Keratinocyte (primary cell): ENCODE measurements at regions not wholly inside any gene's neighbourhood (a gene's known extent, or its start where the extent isn't known, plus 50 kb on each side); places are given as distances from the start of the nearest gene placed in this dataset.

Source experiments
- DNase-seq: peaks from one replicate; pipeline ENCODE4 v3.0.0-alpha.2; 2011; ENCODE audit warnings: low read depth, missing footprints, low spot score
- FAIRE-seq: peaks from 2 replicates; lab custom pipeline; 2011; peaks lifted over from hg19 to GRCh38; lab: Jason Lieb, UNC
- H2AFZ ChIP-seq: 2 replicates; pipeline ENCODE4 v1.6.0; 2012; ENCODE audit warnings: low read length, control low read depth, inconsistent platforms; ENCODE audit not compliant: control insufficient read depth
- H3K27ac ChIP-seq: 2 replicates; pipeline ENCODE4 v1.5.1; 2011; ENCODE audit warnings: low read length; ENCODE audit not compliant: control insufficient read depth, insufficient read depth
- H3K27me3 ChIP-seq: 3 replicates; pipeline ENCODE4 v1.6.0; 2011; ENCODE audit warnings: low read length; ENCODE audit not compliant: control insufficient read depth, insufficient read depth; ENCODE audit errors: extremely low read depth
- H3K36me3 ChIP-seq, 2 experiments: 2 replicates in 1 of 2; 3 replicates in 1 of 2; pipeline ENCODE4 v1.5.1; 2011; ENCODE audit warnings: low read length in 2 of 2, mild to moderate bottlenecking in 1 of 2; ENCODE audit not compliant: control insufficient read depth in 2 of 2, insufficient read depth in 2 of 2; ENCODE audit errors: extremely low read depth in 1 of 2
- H3K4me1 ChIP-seq: 3 replicates; pipeline ENCODE4 v1.5.1; 2011; ENCODE audit warnings: low read length; ENCODE audit not compliant: control insufficient read depth, insufficient read depth; ENCODE audit errors: extremely low read depth
- H3K4me2 ChIP-seq: 3 replicates; pipeline ENCODE4 v1.6.0; 2011; ENCODE audit warnings: low read depth, low read length; ENCODE audit not compliant: control insufficient read depth, insufficient read depth; ENCODE audit errors: extremely low read depth
- H3K4me3 ChIP-seq, 3 experiments: fragments of 200-600 bp in 1 of 3; sonication (generic) in 1 of 3; 2 replicates in 2 of 3; 3 replicates in 1 of 3; pipeline ENCODE4 v1.5.1; 2011 to 2016; ENCODE audit warnings: low read length in 3 of 3, mild to moderate bottlenecking in 3 of 3, control low read depth in 2 of 3, inconsistent platforms in 1 of 3, low read depth in 1 of 3, mixed read lengths in 1 of 3, mixed run types in 1 of 3, moderate library complexity in 1 of 3; ENCODE audit not compliant: control insufficient read depth in 2 of 3, insufficient read depth in 2 of 3; ENCODE audit errors: extremely low read depth in 1 of 3
- H3K79me2 ChIP-seq: 2 replicates; pipeline ENCODE4 v1.6.0; 2012; ENCODE audit warnings: low read length; ENCODE audit not compliant: control insufficient read depth, insufficient read depth
- H3K9ac ChIP-seq: 3 replicates; pipeline ENCODE4 v1.6.0; 2011; ENCODE audit warnings: low read length; ENCODE audit not compliant: control insufficient read depth, insufficient read depth; ENCODE audit errors: extremely low read depth
- H3K9me1 ChIP-seq: 3 replicates; pipeline ENCODE4 v1.6.0; 2011; ENCODE audit warnings: low read length; ENCODE audit not compliant: control insufficient read depth, insufficient read depth; ENCODE audit errors: extremely low read depth
- H3K9me3 ChIP-seq: 2 replicates; pipeline ENCODE4 v1.5.1; 2012; ENCODE audit warnings: low read depth, low read length; ENCODE audit not compliant: control insufficient read depth
- H4K20me1 ChIP-seq: 3 replicates; pipeline ENCODE4 v1.6.0; 2011; ENCODE audit warnings: low read length; ENCODE audit not compliant: control insufficient read depth, insufficient read depth; ENCODE audit errors: extremely low read depth
- EZH2 ChIP-seq: IDR thresholded peaks from one replicate; pipeline ENCODE4 v1.6.1; 2012; ENCODE audit warnings: inconsistent platforms, mild to moderate bottlenecking, low read length, moderate library complexity
- dilution Hi-C: fragments of 300-500 bp; cut with MboI; formaldehyde crosslinking; loops from one replicate; pipeline ENCODE4 v1.7.0; 2020; ENCODE audit warnings: low sequenced_read_pairs; ENCODE audit not compliant: extremely low pct_ligation_motif_present
- TF ChIP-seq, protein P1 (sequence below), 3 experiments: IDR thresholded peaks in 1 of 3; conservative IDR thresholded peaks in 1 of 3; optimal IDR thresholded peaks in 1 of 3; 2 replicates in 2 of 3; 3 replicates in 1 of 3; pipeline versions ENCODE3 to v1.5.1; 2011; ENCODE audit warnings: low read length in 3 of 3, mild to moderate bottlenecking in 3 of 3, moderate library complexity in 2 of 3, control low read depth in 1 of 3, inconsistent platforms in 1 of 3; ENCODE audit not compliant: insufficient read depth in 2 of 3; ENCODE audit errors: extremely low read depth in 1 of 3

DNA sequence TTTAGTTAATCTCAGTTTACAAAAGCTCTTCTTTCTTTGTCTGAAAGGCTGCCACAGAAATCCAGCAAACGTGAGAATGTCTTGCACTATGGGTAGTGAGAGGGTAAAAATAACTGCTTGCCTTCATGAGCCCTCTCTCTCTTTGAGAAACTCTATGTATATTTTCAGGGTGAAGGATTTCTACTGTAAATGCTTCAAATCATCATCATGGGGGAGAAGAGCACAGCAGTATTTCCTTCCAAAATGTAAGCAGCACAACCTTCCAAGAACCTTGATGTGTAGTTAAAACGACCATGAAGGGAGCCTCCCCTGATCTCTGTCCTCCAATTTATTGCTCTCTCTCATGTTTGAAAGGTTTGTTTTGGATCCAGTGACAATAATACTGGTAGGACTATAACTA, 141.3 kb upstream of the CENPW start:
- Histone ChIP-seq H3K79me2 (no peaks in the 10 kb centered on the region), H3K27ac (no peak overlapping the region), H3K27me3 (no peaks in the 10 kb centered on the region), H2AFZ (no peak overlapping the region), H4K20me1 (no peaks in the 10 kb centered on the region), H3K4me1 (no peaks in the 10 kb centered on the region), H3K4me2 (no peak overlapping the region), H3K9me1 (no peaks in the 10 kb centered on the region), H3K36me3 (no peaks in the 10 kb centered on the region), H3K9ac (no peak overlapping the region), H3K4me3 (no peak overlapping the region), H3K9me3 (no peaks in the 10 kb centered on the region)
- TF ChIP-seq, protein P1, sequence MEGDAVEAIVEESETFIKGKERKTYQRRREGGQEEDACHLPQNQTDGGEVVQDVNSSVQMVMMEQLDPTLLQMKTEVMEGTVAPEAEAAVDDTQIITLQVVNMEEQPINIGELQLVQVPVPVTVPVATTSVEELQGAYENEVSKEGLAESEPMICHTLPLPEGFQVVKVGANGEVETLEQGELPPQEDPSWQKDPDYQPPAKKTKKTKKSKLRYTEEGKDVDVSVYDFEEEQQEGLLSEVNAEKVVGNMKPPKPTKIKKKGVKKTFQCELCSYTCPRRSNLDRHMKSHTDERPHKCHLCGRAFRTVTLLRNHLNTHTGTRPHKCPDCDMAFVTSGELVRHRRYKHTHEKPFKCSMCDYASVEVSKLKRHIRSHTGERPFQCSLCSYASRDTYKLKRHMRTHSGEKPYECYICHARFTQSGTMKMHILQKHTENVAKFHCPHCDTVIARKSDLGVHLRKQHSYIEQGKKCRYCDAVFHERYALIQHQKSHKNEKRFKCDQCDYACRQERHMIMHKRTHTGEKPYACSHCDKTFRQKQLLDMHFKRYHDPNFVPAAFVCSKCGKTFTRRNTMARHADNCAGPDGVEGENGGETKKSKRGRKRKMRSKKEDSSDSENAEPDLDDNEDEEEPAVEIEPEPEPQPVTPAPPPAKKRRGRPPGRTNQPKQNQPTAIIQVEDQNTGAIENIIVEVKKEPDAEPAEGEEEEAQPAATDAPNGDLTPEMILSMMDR (optimal IDR thresholded peaks at IDR 0.05 in 1 of 3, IDR thresholded peaks at IDR 0.05 in 1 of 3, conservative IDR thresholded peaks at IDR 0.05 in 1 of 3; ENCODE audit: extremely low read depth in 1 of 3, insufficient read depth in 2 of 3, low read length in 3 of 3): no peak
- TF ChIP-seq EZH2: no peak
- DNase-seq (no peak), FAIRE-seq (no peak)
- dilution Hi-C loops: no loop called here

DNA sequence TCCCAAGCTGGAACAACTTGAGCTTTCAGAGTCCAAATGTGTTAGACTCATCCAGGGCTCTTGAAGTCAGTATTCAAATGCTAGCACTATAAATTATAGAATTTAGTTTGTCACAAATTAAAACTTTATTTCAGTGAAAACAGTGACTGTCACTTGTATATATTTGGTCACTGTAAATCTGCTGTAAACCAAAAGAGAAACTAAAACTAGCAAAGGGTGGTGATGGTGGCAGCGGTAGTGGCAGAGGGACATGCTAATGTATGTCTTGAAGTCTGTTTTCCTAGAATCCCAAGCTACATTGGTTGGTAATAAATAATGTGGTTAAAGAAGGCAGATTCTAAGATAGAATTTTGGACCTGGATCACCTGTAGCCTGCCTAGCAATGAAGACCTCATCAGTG, 140.4 kb upstream of the CENPW start:
- Histone ChIP-seq H3K9me1 (no peaks in the 10 kb centered on the region), H4K20me1 (no peaks in the 10 kb centered on the region), H3K36me3 (no peaks in the 10 kb centered on the region), H2AFZ (no peak overlapping the region), H3K79me2 (no peaks in the 10 kb centered on the region), H3K9ac (no peak overlapping the region), H3K27me3 (no peaks in the 10 kb centered on the region), H3K9me3 (no peaks in the 10 kb centered on the region), H3K4me1 (no peaks in the 10 kb centered on the region), H3K27ac (no peak overlapping the region), H3K4me2 (no peak overlapping the region), H3K4me3 (no peak overlapping the region)
- DNase-seq: no peak
- dilution Hi-C loops: no loop called here
- no peak for FAIRE-seq
- TF ChIP-seq EZH2: no peak
- TF ChIP-seq, protein P1 (optimal IDR thresholded peaks at IDR 0.05 in 1 of 3, IDR thresholded peaks at IDR 0.05 in 1 of 3, conservative IDR thresholded peaks at IDR 0.05 in 1 of 3; ENCODE audit: extremely low read depth in 1 of 3, insufficient read depth in 2 of 3, low read length in 3 of 3): no peak
